CD14-positive monocyte (primary cell): ENCODE measurements at regions not wholly inside any gene's neighbourhood (a gene's known extent, or its start where the extent isn't known, plus 50 kb on each side); places are given as distances from the start of the nearest gene placed in this dataset.

Experiments used
- DNase-seq, 3 donors: peaks; one replicate each; pipeline ENCODE4 v3.0.0-alpha.2; 2011 to 2022
- H2AFZ ChIP-seq: 2 replicates; pipeline ENCODE4 v1.6.0; 2012; ENCODE audit warnings: mild to moderate bottlenecking, low read depth, low read length, inconsistent platforms; ENCODE audit not compliant: insufficient read depth, poor library complexity, severe bottlenecking
- H3K27ac ChIP-seq, 2 donors: 1 replicate in 1 of 2; 2 replicates in 1 of 2; pipeline ENCODE4 v1.5.1; 2012 to 2013; ENCODE audit warnings: low read length in 2 of 2, control low read depth in 1 of 2, inconsistent platforms in 1 of 2, low read depth in 1 of 2, mild to moderate bottlenecking in 1 of 2
- H3K27me3 ChIP-seq, 2 donors: one replicate each; pipeline versions ENCODE4 v1.6.0 to v1.6.1; 2011 to 2013; ENCODE audit warnings: low read length in 2 of 2; ENCODE audit not compliant: control insufficient read depth in 2 of 2, insufficient read depth in 2 of 2
- H3K36me3 ChIP-seq, 2 donors: replicated peaks in 1 of 2; 1 replicate in 1 of 2; 2 replicates in 1 of 2; pipeline versions ENCODE4 v1.5.1 to v1.6.1; 2012 to 2013; ENCODE audit warnings: low read length in 2 of 2, control low read depth in 1 of 2, inconsistent platforms in 1 of 2, mild to moderate bottlenecking in 1 of 2; ENCODE audit not compliant: insufficient read depth in 2 of 2, control insufficient read depth in 1 of 2
- H3K4me1 ChIP-seq, 2 donors: 1 replicate in 1 of 2; 2 replicates in 1 of 2; pipeline versions ENCODE4 v1.5.1 to v1.6.1; 2012 to 2013; ENCODE audit warnings: low read length in 2 of 2, control low read depth in 1 of 2, inconsistent platforms in 1 of 2, mild to moderate bottlenecking in 1 of 2, moderate library complexity in 1 of 2; ENCODE audit not compliant: insufficient read depth in 2 of 2, control insufficient read depth in 1 of 2
- H3K4me2 ChIP-seq: replicated peaks from 2 replicates; pipeline ENCODE3; 2012; ENCODE audit warnings: low read length, moderate library complexity, mild to moderate bottlenecking; ENCODE audit not compliant: poor library complexity, severe bottlenecking; ENCODE audit errors: extremely low read depth
- H3K4me3 ChIP-seq, 3 experiments: fragments of 200-600 bp in 1 of 3; sonication (generic) in 1 of 3; replicated peaks in 1 of 3; 1 replicate in 2 of 3; 2 replicates in 1 of 3; pipeline ENCODE4 v1.5.1; 2011 to 2013; ENCODE audit warnings: low read length in 3 of 3, mild to moderate bottlenecking in 3 of 3, control low read depth in 2 of 3, low read depth in 2 of 3, inconsistent platforms in 1 of 3, moderate library complexity in 1 of 3
- H3K79me2 ChIP-seq: 2 replicates; pipeline ENCODE4 v1.6.0; 2012; ENCODE audit warnings: mild to moderate bottlenecking, control low read depth, inconsistent platforms, low read length, moderate library complexity; ENCODE audit not compliant: insufficient read depth
- H3K9ac ChIP-seq: 2 replicates; pipeline ENCODE4 v1.6.0; 2017; ENCODE audit warnings: low read length, mild to moderate bottlenecking; ENCODE audit not compliant: insufficient read depth, poor library complexity, severe bottlenecking
- H3K9me3 ChIP-seq, 2 donors: replicated peaks in 1 of 2; 1 replicate in 1 of 2; 2 replicates in 1 of 2; pipeline versions ENCODE4 v1.5.1 to v1.6.1; 2012 to 2013; ENCODE audit warnings: low read length in 2 of 2, control low read depth in 1 of 2; ENCODE audit not compliant: control insufficient read depth in 1 of 2, insufficient read depth in 1 of 2
- H4K20me1 ChIP-seq: 2 replicates; pipeline ENCODE4 v1.6.0; 2012; ENCODE audit warnings: mild to moderate bottlenecking, low read length, control low read depth, moderate library complexity; ENCODE audit not compliant: insufficient read depth
- H3K27ac Mint-ChIP-seq, 7 donors: one replicate each; pipeline ENCODE4 v1.8.0; 2020; ENCODE audit warnings: mild to moderate bottlenecking in 7 of 7, mixed read lengths in 7 of 7, moderate library complexity in 6 of 7, inconsistent platforms in 2 of 7
- H3K27me3 Mint-ChIP-seq, 3 donors: one replicate each; pipeline ENCODE4 v1.8.0; 2021 to 2022; ENCODE audit warnings: low read depth in 3 of 3, mild to moderate bottlenecking in 3 of 3, mixed read lengths in 3 of 3, moderate library complexity in 3 of 3, inconsistent platforms in 1 of 3
- H3K36me3 Mint-ChIP-seq, 2 donors: one replicate each; pipeline ENCODE4 v1.8.0; 2020; ENCODE audit warnings: mixed read lengths in 2 of 2, inconsistent platforms in 1 of 2, mild to moderate bottlenecking in 1 of 2
- H3K4me1 Mint-ChIP-seq: one replicate; pipeline ENCODE4 v1.8.0; 2020; ENCODE audit warnings: mild to moderate bottlenecking, mixed read lengths
- H3K4me3 Mint-ChIP-seq, 2 donors: one replicate each; pipeline ENCODE4 v1.8.0; 2020; ENCODE audit warnings: mild to moderate bottlenecking in 2 of 2, mixed read lengths in 2 of 2, moderate library complexity in 1 of 2
- H3K9me3 Mint-ChIP-seq, 7 donors: one replicate each; pipeline ENCODE4 v1.8.0; 2020 to 2022; ENCODE audit warnings: mixed read lengths in 7 of 7, mild to moderate bottlenecking in 6 of 7, moderate library complexity in 6 of 7, inconsistent platforms in 2 of 7
- WGBS: methylation state at CpG from one replicate; pipeline ENCODE4 v1.1.5; 2013; ENCODE audit warnings: missing lambda C conversion rate; ENCODE audit not compliant: insufficient coverage; 5-methylcytosine and 5-hydroxymethylcytosine counted together
- intact Hi-C, 2 donors: fragments of 100-400 bp; cut with micrococcal nuclease; formaldehyde crosslinking; loops; one replicate each; pipeline versions ENCODE4 v1.15.0 to v1.15.1; 2023
- TF ChIP-seq, protein P1 (sequence below): fragments of 200-600 bp; IDR thresholded peaks from one replicate; pipeline ENCODE4 v1.8.0; 2022; ENCODE audit warnings: antibody characterized with exemption, mild to moderate bottlenecking

DNA sequence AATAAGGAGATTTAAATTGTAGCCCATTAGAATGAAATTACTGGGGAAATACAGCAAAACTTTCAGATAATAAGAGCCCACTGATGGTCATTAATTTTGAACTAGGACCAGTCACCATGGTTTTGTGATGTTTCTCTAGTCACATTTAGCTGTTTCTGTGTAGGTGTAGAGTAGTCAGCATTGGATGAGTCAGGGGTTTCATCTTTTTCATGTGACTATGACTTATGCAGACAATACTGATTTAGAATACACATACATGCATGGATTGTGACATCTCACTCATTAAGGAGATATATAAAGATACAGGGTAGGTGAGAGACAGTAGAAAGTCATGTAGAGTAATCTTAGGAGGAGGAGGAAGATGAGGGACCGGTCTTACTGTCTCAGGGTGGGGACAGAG, 1192.7 kb downstream of the KCNT2 start:
- WGBS = no CpG with 5 or more reads among the region's 1 CpG
- Histone ChIP-seq H3K9me3 (peaks cover 0 to 5% of the 10 kb centered on the region in 2 donors), H3K27ac (no peak overlapping the region), H3K4me2 (no peak overlapping the region), H3K36me3 (no peaks in the 10 kb centered on the region), H2AFZ (no peak overlapping the region), H3K9ac (no peak overlapping the region), H3K4me1 (no peaks in the 10 kb centered on the region), H3K27me3 (no peaks in the 10 kb centered on the region), H3K4me3 (no peak overlapping the region), H4K20me1 (no peaks in the 10 kb centered on the region), H3K79me2 (no peaks in the 10 kb centered on the region)
- Mint-ChIP-seq H3K4me3 (no peak overlapping the region), H3K27me3 (no peaks in the 10 kb centered on the region), H3K4me1 (no peaks in the 10 kb centered on the region), H3K27ac (no peak overlapping the region), H3K9me3 (peaks cover 0 to 6% (median 3%) of the 10 kb centered on the region in 7 donors), H3K36me3 (no peaks in the 10 kb centered on the region)
- TF ChIP-seq, protein P1, sequence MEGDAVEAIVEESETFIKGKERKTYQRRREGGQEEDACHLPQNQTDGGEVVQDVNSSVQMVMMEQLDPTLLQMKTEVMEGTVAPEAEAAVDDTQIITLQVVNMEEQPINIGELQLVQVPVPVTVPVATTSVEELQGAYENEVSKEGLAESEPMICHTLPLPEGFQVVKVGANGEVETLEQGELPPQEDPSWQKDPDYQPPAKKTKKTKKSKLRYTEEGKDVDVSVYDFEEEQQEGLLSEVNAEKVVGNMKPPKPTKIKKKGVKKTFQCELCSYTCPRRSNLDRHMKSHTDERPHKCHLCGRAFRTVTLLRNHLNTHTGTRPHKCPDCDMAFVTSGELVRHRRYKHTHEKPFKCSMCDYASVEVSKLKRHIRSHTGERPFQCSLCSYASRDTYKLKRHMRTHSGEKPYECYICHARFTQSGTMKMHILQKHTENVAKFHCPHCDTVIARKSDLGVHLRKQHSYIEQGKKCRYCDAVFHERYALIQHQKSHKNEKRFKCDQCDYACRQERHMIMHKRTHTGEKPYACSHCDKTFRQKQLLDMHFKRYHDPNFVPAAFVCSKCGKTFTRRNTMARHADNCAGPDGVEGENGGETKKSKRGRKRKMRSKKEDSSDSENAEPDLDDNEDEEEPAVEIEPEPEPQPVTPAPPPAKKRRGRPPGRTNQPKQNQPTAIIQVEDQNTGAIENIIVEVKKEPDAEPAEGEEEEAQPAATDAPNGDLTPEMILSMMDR = no peak
- intact Hi-C loops = no loop called here
- DNase-seq = no peak

DNA sequence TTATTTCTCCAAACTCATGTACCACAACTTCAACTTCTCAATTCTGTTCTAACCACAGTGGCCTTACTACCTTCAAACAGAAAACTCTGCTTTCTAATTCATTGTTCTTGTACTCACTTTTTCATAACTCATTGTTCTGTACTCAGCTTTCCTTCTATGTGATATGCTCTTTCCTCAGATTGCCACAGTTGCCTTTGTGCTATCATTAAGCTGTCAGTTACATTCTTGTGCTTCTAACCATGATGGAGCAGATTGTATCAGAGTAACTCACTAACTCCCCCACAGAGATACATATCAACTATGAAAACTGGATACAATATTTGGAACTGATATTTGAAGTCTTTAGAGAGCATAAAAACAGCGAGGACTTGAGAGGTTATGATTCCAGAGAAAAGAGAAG, 1213.7 kb downstream of the KCNT2 start:
- H3K27me3 ChIP-seq = no peaks in the 10 kb centered on the region
- no peak overlapping the region for H3K4me2 ChIP-seq
- H3K4me3 ChIP-seq = no peak overlapping the region
- no peaks in the 10 kb centered on the region for H3K36me3 ChIP-seq
- no peaks in the 10 kb centered on the region for H4K20me1 ChIP-seq
- no peak overlapping the region for H3K9ac ChIP-seq
- no peaks in the 10 kb centered on the region for H3K27me3 Mint-ChIP-seq
- no peak overlapping the region for H2AFZ ChIP-seq
- no peak overlapping the region for H3K27ac Mint-ChIP-seq
- intact Hi-C loops = no loop called here
- peaks cover 5 to 9% (median 7%) of the 10 kb centered on the region in 7 donors for H3K9me3 Mint-ChIP-seq
- no peaks in the 10 kb centered on the region for H3K4me1 Mint-ChIP-seq
- no peak overlapping the region for H3K27ac ChIP-seq
- DNase-seq = no peak
- no CpG with 5 or more reads among the region's 1 CpG for WGBS
- no peaks in the 10 kb centered on the region for H3K4me1 ChIP-seq
- H3K9me3 ChIP-seq = peaks cover 0 to 6% of the 10 kb centered on the region in 2 donors
- TF ChIP-seq, protein P1 = no peak
- H3K79me2 ChIP-seq = no peaks in the 10 kb centered on the region
- H3K4me3 Mint-ChIP-seq = no peak overlapping the region
- no peaks in the 10 kb centered on the region for H3K36me3 Mint-ChIP-seq
